HG03045 (cell line): ENCODE measurements at regions not wholly inside any gene's neighbourhood (a gene's known extent, or its start where the extent isn't known, plus 50 kb on each side); places are given as distances from the start of the nearest gene placed in this dataset.

Source experiments
- ATAC-seq: cut with Tn5 transposase; IDR thresholded peaks from one replicate; pipeline ENCODE4 v1.9.1; 2021; ENCODE audit warnings: mild to moderate bottlenecking, moderate library complexity; ENCODE audit not compliant: unreplicated experiment

- ATAC-seq = no peak
Observed at GRCh38 chr2:14536976-14537375, 95.5 kb upstream of the LRATD1 start.

GRCh38 chr2:14540015-14540414 lies 92.5 kb upstream of the LRATD1 start:
- no peak for ATAC-seq

DNA sequence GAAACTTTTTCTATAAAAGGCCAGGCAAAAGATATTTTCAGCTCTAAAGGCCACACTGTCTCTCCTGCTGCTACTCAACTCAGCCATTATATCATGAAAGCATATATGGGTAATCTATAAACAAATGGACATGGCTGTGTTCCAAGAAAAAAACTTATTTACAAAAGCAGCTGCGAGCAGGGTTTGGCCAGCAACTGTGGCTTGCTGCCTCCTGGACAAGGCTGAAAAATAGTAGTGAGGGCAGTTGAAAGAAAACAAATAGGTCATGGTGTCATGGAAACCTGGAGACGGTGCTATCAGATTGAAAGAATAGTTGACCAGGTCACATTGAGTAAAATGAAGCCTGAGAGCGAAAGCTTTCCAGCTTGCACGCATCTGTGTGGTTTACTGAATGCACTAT lies 89.2 kb upstream of the LRATD1 start:
- ATAC-seq = no peak

GRCh38 chr2:14544247-14544646 lies 88.3 kb upstream of the LRATD1 start:
- ATAC-seq = no peak

- no peak for ATAC-seq
Observed at GRCh38 chr2:14547830-14548229, 84.7 kb upstream of the LRATD1 start.

GRCh38 chr2:14550658-14551057 lies 81.9 kb upstream of the LRATD1 start:
- ATAC-seq = no peak

DNA sequence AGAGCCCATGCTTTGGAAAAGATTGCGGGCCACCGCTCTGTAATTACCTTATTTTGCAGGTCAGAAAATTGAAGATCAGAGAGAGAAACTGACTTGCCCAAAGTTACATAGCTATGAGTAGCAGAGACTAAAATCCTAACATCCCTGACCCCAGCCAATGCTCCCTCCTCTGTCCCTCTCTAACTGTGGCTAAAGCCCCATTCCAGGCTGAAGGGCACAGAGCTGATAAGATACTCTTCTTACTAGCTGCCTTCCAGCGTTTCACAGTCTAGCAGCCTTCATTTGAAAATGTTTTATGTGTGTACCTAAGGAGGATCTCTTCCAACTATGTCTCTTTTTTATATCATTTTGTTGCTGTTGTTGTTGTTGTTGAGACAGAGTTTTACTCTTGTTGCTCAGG lies 81.4 kb upstream of the LRATD1 start:
- ATAC-seq = no peak

GRCh38 chr2:14552286-14552685 lies 80.2 kb upstream of the LRATD1 start:
- no peak for ATAC-seq

- ATAC-seq = no peak
Observed at GRCh38 chr2:14552818-14553217, 79.7 kb upstream of the LRATD1 start.

DNA sequence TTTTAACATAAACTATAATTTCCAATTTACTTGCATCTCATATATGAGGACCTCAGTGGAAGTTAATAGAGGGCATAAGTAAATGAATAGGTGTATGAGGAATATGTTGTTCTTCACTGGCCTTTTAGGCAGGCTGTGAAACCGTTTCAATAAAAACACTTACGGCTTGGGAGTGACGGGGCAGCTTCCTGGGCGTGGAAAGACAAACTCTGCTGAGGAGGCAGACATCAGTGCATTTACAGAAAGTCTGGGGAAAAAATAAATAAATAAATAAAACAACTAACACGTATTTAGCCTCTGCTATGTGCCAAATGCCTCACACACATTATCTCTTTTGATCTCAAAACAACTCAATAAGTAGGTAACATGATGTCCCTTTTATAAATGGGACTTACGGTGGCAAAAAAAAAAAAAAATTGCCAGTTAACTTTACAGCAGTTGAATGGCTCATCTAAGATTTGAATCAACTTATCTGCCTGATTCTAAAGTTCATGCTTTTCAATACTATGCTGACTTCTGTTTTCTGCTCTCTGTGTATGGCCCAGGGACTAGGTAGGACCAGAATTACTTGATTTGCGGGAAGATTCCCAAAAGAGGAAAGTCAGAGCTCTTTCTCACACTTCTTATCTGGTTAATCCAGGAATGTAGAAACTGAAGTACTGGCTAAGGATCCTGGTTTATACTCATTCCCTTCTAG lies 77.5 kb upstream of the LRATD1 start:
- no peak for ATAC-seq

GRCh38 chr2:14557111-14557510 lies 75.4 kb upstream of the LRATD1 start:
- ATAC-seq = no peak

DNA sequence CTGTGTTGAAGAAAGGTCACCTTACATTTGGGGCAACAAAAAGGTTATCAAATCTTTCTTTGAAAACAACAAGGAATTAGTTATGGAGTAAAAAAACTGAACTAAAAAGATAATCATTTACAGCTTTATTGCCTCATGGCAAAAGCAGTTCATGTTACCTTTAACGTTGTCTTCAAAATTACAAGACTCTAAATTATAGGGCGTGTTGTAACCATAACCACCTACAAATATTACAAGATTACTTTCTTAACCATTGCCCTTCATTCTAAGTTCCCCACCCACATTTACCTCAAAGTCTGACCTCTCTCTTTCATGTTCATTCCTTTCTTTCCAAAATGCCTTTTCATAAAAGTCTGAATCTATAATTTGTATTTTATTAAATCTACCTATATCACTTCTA lies 74.6 kb upstream of the LRATD1 start:
- no peak for ATAC-seq

- no peak for ATAC-seq
Observed at GRCh38 chr2:14558335-14558919, 74.1 kb upstream of the LRATD1 start.

DNA sequence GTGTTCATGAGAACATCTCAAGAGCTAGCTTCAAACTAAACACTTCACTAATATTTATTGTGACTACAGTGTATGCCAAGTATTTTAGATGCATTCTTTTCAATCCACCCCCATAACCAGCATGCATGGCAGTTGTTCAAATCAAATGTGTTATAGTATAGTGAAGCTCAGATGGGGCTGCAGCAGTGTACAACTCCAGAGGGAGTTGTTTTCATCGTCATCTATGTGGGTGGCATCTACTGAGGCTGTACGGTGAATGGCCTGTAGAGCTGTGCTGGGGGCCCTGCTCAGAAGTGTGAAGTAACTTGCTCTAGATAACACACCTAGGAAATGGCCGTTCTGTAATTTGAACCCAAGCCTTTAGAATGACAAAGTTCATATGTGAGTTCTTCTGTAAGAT lies 71.8 kb upstream of the LRATD1 start:
- ATAC-seq = no peak

- ATAC-seq = no peak
Observed at GRCh38 chr2:14563324-14563723, 69.2 kb upstream of the LRATD1 start.

GRCh38 chr2:14565666-14566065 lies 66.9 kb upstream of the LRATD1 start:
- ATAC-seq = no peak

- ATAC-seq = no peak
Observed at GRCh38 chr2:14567561-14567960, 65.0 kb upstream of the LRATD1 start.

GRCh38 chr2:14569294-14569693 lies 63.2 kb upstream of the LRATD1 start:
- ATAC-seq = no peak

- ATAC-seq = no peak
Observed at GRCh38 chr2:14572633-14573032, 59.9 kb upstream of the LRATD1 start.

DNA sequence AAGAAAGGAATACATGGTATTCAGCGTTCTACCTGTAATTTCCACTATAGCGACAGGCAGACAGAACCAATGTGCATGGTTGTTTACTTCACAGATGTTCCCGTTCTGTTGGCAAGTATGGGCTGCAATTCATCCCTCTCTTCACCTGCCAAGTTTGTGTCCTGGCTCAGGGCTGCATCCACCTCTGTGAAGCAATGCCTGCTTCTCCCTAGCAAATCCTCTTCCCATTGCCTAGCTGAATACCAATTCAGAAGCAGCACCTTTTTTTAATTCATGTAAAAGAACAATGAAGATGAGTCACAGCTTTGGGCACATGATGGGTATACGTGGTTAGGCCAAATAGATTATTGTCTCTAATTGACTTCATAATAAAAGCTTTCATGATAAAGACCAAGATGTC lies 54.7 kb upstream of the LRATD1 start:
- no peak for ATAC-seq
